ENCODE measurements at regions not wholly inside any gene's neighbourhood (a gene's known extent, or its start where the extent isn't known, plus 50 kb on each side); places are given as distances from the start of the nearest gene placed in this dataset.

DNA sequence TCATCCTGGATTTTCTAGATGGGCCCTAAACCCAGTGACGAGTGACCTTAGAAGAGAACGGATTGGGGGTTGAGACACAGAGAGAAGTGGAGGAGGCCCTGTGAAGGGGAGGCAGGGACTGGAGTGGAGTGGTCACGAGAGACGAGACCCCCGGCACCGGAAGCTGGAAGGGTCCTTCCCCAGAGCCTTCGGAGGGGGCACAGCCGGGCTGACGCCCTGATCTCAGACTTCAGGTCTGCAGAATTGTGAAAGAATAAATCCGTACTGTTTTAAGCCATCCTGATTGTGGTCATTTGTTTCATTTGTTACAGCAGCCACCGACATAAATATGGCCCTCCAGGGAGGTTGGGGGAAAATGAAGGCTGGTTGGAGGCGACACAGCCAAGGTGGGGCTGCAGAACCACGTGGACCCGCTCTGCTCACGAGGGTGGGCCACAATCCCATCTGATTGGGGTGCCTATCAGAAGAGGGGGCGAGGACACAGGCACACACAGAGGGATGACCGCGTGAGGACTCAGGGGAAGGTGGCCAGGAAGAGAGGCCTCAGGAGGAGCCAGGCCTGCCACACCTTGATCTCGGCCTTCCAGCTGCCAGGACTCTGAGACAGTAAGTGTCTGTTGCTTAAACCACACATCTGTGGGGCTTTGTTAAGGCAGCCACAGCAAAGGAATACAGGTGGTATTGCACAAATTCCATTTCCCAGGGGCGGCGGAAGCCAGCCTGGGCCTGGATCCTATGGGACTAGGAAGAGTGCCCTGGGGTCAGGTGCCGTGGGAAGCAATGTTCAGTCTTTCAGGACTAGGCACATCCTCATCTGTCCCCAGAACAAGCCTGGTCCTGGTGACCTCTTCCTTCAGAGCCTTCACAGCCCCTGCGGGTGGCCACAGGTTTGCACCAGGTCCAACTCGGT, 73.3 kb upstream of the SHANK2 start:
- TF ChIP-seq, protein P1, sequence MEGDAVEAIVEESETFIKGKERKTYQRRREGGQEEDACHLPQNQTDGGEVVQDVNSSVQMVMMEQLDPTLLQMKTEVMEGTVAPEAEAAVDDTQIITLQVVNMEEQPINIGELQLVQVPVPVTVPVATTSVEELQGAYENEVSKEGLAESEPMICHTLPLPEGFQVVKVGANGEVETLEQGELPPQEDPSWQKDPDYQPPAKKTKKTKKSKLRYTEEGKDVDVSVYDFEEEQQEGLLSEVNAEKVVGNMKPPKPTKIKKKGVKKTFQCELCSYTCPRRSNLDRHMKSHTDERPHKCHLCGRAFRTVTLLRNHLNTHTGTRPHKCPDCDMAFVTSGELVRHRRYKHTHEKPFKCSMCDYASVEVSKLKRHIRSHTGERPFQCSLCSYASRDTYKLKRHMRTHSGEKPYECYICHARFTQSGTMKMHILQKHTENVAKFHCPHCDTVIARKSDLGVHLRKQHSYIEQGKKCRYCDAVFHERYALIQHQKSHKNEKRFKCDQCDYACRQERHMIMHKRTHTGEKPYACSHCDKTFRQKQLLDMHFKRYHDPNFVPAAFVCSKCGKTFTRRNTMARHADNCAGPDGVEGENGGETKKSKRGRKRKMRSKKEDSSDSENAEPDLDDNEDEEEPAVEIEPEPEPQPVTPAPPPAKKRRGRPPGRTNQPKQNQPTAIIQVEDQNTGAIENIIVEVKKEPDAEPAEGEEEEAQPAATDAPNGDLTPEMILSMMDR (optimal IDR thresholded peaks at IDR 0.05 in 1 of 3, IDR thresholded peaks at IDR 0.05 in 1 of 3, conservative IDR thresholded peaks at IDR 0.05 in 1 of 3; ENCODE audit: extremely low read depth in 1 of 3, insufficient read depth in 2 of 3, low read length in 3 of 3) = no peak
- TF ChIP-seq EZH2 (IDR thresholded peaks at IDR 0.05; ENCODE audit: low read length) = no peak
